NCI-H82 treated with DMSO at 0.1 percent for 48 hours (cell line): ENCODE measurements at regions not wholly inside any gene's neighbourhood (a gene's known extent, or its start where the extent isn't known, plus 50 kb on each side); places are given as distances from the start of the nearest gene placed in this dataset.

Experiments
- DNase-seq: peaks from one replicate; lab custom pipeline; 2025; ENCODE audit not compliant: unreplicated experiment; lab: John Stamatoyannopoulos, UW

GRCh38 chr13:74889321-74889720 is 592.6 kb downstream of the TBC1D4 start:
- no peak for DNase-seq

- DNase-seq, result no peak
Measured at GRCh38 chr13:74886502-74886901, 595.5 kb downstream of the TBC1D4 start.

- DNase-seq, result no peak
Measured at GRCh38 chr13:74883834-74884233, 598.1 kb downstream of the TBC1D4 start.

GRCh38 chr13:74871369-74872070 is 610.4 kb downstream of the TBC1D4 start:
- DNase-seq, result no peak

- no peak for DNase-seq
Measured at GRCh38 chr13:74870865-74871264, 611.1 kb downstream of the TBC1D4 start.

GRCh38 chr13:74869846-74870245 is 612.1 kb downstream of the TBC1D4 start:
- no peak for DNase-seq

- DNase-seq, result no peak
Measured at GRCh38 chr13:74868049-74868448, 613.9 kb downstream of the TBC1D4 start.

- DNase-seq, result no peak
Measured at GRCh38 chr13:74867460-74867859, 614.5 kb downstream of the TBC1D4 start.

- DNase-seq, result no peak
Measured at GRCh38 chr13:74866101-74866500, 615.9 kb downstream of the TBC1D4 start.

GRCh38 chr13:74865656-74866055 is 616.3 kb downstream of the TBC1D4 start:
- no peak for DNase-seq

- DNase-seq, result no peak
Measured at GRCh38 chr13:74860789-74861188, 621.2 kb downstream of the TBC1D4 start.

- DNase-seq, result no peak
Measured at GRCh38 chr13:74850893-74851292, 631.1 kb downstream of the TBC1D4 start.

GRCh38 chr13:74847966-74848365 is 634.0 kb downstream of the TBC1D4 start:
- no peak for DNase-seq

- DNase-seq, result no peak
Measured at GRCh38 chr13:74845806-74846205, 636.2 kb downstream of the TBC1D4 start.

- no peak for DNase-seq
Measured at GRCh38 chr13:74841651-74842050, 640.3 kb downstream of the TBC1D4 start.

- DNase-seq, result no peak
Measured at GRCh38 chr13:74841123-74841522, 640.8 kb downstream of the TBC1D4 start.

GRCh38 chr13:74839656-74840055 is 642.3 kb downstream of the TBC1D4 start:
- DNase-seq, result no peak

- no peak for DNase-seq
Measured at GRCh38 chr13:74838096-74838495, 643.9 kb downstream of the TBC1D4 start.

- DNase-seq, result no peak
Measured at GRCh38 chr13:74836628-74837027, 645.3 kb downstream of the TBC1D4 start.

- DNase-seq, result no peak
Measured at GRCh38 chr13:74835579-74835978, 646.4 kb downstream of the TBC1D4 start.

- DNase-seq, result no peak
Measured at GRCh38 chr13:74825938-74826246, 656.1 kb downstream of the TBC1D4 start.

GRCh38 chr13:74825152-74825937 is 656.6 kb downstream of the TBC1D4 start:
- DNase-seq, result no peak

- no peak for DNase-seq
Measured at GRCh38 chr13:74820809-74821208, 661.2 kb downstream of the TBC1D4 start.
